HG02973 (cell line): ENCODE measurements at regions not wholly inside any gene's neighbourhood (a gene's known extent, or its start where the extent isn't known, plus 50 kb on each side); places are given as distances from the start of the nearest gene placed in this dataset.
"Not testable (repeated sequence)": the region's sequence is repeated elsewhere in the genome, so short reads cannot be mapped to it uniquely, and the experiment has no call there.

ENCODE experiments used
- ATAC-seq: cut with Tn5 transposase; IDR thresholded peaks from one replicate; pipeline ENCODE4 v1.9.1; 2021; ENCODE audit warnings: moderate library complexity; ENCODE audit not compliant: unreplicated experiment

DNA sequence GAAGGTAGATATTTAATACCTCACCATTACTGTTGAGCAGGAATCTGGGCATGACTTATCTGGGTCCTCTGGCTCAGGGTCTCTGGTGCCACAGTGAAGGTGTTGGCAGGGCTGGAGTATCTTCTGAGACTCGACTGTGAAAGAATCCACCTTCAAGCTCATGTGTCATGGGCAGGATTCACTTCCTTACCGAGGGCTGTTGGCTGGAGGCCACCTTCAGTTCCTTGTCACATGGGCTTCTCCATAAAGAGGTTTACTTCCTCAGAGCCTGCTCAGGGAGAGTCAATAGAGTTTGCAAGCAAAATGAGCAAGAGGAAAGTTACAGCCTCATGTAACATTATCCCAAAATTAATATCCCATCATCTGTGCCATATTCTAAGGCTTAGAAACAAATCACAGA lies 459.5 kb downstream of the NR2F2 start:
- ATAC-seq: no peak

DNA sequence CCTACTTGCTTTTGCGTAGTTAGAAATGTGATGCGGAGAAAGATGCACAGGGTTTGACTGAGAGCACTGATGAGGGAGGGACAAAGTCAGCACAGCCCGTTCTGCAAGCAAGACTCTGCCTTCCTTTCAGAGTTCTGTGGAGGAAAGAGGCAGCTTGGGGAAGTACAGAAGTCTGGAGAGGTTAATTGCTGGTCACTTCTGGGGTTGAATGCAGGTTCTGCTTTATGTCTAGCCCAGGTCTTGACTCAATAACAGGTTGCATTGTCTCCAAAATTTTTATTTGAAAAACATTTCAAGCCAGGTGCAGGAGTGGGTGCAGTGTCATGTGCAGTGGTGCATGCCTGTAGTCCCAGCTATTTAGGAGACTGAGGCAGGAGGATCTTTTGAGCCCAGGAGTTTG lies 461.7 kb downstream of the NR2F2 start:
- no peak for ATAC-seq

DNA sequence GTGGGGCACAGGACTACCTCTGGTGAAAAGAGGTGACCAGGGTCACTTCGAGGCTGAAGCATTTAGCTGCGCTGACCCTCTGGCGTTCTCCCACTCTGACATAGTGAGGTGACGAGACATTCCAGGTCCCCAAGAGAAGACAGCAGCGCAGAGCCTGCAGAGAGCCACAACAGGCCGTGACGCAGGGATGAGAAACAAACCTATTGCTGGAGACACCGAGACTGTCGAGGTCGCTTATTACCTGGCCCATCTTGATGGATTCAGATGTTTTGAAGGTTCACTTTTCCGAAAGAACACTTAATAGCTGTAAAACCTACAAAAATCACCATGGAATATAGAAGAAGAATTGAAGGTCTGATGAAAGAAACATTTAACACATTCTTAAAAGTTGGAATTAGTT lies 466.3 kb downstream of the NR2F2 start:
- no peak for ATAC-seq

DNA sequence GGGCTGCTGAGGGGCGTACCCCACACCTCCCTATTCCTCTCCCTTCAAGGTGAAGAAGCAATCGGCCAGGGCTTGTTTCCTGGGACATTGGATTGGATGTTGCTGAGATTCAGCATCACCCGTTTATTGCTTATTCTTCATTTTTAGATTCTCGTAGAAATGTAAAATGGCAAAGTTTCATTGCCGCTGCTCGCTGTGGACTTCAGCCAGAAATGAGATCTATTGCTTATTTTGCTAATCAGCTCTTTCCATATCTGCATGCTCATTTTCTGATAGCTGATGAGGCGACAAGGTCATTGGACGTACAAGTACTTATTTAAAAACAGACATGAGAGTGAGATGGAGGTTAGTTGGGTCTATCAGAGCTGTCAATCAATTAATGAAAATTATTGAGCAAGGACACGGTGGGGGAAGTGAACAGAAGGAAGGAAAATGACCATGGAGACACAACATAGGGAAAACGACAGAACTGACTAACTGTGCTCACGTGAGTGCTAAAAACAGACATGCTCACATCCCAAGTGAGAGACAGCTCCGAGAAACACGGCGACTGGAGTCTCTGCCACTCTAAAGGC lies 471.2 kb downstream of the NR2F2 start:
- no peak for ATAC-seq

DNA sequence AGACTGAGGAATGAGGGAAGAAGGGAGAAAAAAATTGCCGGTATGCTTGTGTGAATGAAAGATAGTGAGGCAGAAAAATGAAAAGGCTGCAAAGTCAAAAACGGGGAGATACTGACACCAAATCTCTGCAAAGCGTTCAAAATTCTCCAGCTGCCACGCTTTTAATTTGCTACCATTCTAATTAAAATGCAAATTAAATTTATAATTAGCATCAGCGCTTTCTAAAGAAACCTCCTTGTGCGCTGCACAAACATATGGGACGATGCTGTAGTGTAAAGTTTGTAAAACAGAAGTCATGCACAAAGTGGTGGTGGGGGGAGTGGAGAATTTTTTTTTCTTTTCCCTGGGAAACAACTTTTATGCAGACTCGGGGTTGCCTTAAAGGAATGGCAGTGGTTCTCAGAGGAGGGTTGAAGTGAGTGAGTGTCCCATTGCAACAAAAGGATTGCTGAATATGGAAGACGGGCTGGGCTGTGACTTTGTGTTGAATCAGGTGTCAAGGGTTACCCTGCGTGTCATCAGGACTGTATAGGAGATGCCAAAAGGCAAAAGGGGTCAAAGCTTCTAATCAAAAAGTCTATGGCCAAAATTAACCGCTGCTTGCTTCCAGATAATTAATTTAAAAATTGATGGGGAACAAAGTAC lies 472.2 kb downstream of the NR2F2 start:
- no peak for ATAC-seq

DNA sequence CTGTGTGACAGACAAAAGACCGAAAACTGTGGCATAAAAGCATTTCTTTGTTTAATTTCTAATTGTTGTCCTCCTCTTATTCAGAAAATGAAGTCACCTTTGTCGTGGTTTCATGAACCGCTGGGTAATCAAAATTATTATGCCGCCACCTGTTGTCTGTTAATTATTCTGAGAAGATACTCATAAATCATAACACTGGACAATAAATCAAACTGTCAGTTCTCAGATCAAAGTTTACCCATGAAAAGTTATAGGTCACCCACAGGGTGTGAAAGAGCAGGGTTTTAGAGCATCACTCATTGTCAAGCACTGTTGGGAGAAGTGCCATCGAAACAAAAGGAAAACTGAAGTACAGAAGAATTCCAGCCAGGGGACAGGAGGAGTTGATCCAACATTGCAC lies 474.3 kb downstream of the NR2F2 start:
- ATAC-seq: no peak

DNA sequence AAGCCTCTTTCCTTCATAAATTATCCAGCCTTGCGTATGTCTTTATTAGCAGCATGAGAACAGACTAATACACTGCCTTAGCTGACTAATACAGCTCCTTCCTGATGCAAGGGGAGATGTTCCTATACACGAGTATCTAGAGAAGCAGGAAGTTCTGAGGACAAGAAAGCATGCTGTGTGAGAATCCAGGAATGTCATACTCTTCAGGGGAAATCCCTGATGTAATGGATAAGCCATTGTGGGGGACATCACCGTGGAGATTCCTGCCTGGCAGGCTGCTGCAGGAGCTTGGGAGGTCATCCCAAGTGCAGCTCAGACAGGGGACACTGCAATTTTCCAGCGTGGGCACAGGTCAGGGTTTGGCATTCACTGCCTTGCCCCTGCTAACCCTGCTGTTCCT lies 476.9 kb downstream of the NR2F2 start:
- no peak for ATAC-seq

DNA sequence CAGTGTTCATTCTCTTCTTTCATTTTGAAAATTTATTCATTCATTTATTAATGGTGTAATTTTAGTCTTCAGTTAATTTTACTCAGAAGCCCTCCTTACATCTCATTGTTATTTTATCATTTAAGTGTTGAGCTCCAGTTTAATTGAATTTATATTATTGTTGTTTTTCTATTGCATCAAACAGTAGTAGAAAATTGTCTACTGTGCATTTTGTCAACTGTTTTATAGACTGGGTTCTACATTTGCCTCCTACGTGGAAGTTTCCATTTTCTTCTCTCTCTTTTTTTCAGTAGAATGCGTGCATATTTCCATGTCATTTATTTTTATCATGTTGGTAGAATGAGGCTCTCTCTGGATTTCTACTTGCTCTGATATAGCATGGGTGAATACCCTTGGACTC lies 487.4 kb downstream of the NR2F2 start:
- no peak for ATAC-seq

DNA sequence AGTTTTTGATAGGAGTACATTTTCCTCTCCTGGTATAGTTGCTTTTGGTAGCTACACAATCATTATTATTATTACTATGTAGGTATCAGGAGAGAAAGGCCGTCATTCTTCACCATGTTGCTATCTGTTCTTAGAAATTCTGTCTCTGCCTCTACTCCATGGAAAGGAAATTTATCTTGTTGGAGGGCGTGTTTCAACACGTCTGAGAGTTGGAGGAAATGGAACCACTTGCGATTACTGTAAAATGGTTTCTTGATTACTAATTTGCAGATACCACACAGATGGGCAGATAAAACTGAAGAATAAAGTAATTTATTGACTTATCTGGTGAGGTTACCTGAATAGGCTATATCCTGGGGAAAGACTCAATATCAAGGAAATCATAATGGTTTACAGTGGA lies 488.4 kb downstream of the NR2F2 start:
- ATAC-seq: no peak

DNA sequence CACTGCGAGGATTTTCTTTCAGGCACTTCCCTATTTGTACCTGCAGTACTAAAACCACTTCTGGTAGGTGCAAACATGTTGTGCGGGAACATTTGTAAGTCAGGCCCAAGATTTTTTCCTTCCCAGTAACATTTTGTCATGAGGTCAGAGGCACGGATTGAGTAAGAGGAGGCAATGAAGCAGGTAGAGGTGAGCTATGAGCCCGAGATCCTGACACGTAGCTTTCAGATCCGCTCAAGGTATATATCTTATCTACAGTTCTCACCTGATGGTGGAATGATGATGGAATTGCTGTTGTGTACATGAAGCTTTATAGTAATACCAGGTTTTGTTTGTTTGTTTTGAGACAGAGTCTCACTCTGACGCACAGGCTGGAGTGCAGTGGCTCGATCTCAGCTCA lies 497.5 kb downstream of the NR2F2 start:
- no peak for ATAC-seq

DNA sequence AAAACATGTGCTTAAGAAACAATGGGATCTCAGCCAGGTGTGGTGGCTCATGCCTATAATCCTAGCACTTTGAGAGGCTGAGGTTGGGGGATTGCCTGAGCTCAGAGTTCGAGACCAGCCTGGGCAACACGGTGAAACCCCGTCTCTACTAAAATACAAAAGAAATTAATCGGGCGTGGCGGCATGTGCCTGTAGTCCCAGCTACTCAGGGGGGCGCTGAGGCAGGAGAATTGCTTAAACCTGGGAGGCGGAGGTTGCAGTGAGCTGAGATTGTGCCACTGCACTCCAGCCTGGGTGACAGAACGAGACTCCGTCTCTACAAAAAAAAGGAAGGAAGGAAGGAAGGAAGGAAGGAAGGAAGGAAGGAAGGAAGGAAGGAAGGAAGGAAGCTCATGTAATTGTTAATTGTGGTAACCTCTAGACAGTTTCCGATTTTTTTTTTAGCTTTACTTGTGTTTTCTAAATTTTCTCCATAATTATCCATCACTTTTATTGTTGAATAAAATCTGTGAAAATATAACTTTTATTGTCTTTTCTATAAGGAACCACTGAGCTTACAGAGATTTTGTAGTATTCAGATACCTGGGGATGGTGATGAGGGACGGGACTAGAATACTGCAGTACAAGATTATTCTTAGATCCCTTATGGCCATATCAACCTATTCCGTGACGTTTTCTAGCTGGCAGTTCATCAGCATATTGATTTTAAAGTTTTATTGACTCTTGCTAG lies 506.9 kb downstream of the NR2F2 start:
- no peak for ATAC-seq

DNA sequence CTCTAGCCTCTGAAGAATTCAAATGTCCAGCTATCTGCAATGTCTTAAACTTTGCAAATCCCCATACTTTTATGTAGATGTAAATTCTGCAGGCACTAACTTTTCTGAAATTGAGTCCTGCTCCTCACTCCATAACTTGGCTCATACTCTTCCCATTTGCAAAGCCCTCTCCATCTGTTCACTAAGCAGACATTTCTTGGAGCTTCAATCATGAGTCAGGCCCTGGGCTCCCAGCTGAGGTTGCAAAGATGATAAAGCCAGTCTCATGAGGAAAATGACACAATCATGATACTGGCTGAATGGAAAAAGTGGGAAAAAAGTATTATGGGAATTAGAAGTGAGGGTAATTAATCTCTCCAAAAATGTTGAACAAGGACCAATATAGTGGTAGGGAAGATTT lies 507.6 kb downstream of the NR2F2 start:
- no peak for ATAC-seq

DNA sequence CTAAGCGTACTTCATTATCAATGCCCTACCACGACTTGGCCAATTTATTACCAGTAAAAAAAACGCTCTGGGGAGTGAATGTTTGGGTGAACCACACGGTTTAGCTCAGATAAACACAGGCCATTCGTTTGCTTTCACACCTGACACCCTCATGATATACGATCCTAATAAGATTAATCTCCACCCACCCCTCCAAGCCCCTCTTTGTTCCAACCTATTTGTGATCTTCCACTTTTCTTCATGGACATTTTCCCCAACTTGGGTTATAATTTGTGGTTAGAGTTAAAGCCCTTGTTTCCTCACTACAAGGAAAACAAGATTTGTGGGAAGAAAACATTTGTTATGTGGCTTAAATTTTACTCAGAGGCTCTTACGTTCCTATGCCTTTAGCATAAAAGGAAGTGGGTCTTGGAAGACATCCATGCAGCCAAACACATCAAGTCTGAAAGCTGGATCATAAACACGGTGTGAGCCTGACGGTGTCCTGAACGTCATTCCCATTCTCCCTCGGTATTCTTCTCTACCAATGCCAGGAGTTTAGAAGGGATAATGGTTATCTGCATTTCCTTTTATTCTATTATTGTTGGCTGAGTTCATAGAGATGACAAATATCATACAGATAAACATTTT lies 518.9 kb downstream of the NR2F2 start:
- no peak for ATAC-seq

DNA sequence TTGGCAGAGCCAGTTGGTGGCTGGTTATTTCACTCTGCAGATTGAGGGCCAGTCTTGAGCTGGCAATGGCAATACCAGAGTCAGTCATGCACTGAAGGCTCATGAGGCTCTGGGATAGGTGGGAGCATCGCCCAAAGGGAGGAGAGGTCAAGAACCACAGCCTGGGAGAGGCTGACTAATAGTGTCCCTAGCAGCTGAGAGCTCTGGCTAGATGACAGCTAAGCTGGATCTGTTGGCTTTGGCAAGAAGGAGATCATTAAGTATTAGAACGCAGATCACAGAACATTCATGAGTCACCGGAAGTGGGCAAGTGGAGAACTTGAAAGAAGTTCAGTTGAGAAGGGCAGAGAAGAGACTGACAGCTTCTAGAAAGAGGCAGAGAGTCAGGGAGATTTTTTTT lies 521.1 kb downstream of the NR2F2 start:
- no peak for ATAC-seq

DNA sequence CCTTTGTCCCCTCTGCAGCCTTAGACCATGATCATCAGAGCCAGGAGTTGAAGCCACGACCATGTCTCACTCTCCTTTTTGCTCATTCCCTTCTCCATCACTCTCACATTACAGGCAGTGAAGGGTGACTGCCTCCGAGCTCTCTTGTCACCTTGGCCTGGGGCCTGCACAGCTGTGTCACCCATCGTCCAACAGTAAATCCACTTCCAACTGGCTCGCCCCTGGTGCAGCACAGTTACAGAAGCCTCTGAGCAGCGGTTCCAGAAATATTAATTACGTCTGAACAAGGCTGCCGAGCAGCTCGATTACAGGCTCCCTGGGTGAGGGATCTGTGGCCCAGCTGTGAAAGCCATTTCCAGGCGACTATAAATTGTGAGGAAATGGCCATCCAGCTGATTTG lies 528.2 kb downstream of the NR2F2 start:
- no peak for ATAC-seq

DNA sequence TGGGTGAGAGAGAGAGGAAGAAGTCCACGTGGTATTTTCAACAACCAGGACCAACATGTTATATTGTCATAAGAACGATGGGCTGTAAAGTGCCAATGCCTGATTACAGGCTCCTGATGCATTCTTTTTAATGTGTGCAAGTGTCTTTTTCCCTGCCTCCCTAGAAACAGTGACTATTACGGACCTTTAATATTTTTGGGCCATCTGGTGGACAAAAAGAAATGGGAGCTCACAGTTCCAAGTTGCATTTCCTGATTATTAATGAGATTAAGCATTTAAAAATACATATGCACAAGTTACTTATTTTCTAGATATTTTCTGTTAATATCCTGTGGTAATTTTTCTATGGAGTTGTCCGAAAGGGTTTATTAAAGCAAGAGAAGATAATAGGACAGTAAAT lies 530.2 kb downstream of the NR2F2 start:
- no peak for ATAC-seq

DNA sequence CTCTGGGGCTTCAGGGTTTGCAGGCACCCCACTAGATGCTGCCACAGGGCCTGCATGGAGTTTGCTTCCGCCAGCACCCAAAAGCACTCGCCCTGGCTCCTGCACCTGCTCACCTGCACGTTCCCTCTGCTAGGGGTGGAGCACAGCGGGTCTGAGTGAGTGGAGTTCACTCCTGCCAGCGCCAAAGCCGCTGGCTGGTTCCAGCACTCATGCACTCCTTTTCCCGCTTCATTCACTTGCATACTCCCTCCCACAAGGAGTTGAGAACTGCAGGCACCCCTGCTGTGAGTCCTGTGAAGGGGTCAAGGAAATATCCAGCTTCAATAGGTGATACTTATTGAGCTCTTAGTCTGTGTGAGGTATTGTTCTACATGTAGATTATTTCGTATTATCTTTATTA lies 537.5 kb downstream of the NR2F2 start:
- no peak for ATAC-seq

DNA sequence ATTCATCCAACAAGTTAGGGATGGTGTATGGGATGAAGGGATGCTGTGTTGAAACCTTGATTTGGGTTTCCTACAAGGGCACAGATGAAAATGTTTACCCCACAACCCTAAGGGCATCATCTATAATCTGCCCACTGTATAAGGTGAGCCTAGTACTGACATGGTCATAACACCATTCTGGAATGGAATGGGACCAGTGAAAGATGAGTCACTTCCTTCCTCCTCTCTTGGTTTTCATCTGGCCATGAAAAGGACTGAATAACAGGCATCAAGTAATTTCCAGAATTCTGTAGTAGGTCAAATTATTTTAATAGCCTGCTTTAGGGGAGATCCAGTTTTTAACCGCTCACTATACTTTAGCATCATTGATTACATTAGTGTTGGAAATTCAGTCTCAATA lies 538.6 kb downstream of the NR2F2 start:
- ATAC-seq: no peak

DNA sequence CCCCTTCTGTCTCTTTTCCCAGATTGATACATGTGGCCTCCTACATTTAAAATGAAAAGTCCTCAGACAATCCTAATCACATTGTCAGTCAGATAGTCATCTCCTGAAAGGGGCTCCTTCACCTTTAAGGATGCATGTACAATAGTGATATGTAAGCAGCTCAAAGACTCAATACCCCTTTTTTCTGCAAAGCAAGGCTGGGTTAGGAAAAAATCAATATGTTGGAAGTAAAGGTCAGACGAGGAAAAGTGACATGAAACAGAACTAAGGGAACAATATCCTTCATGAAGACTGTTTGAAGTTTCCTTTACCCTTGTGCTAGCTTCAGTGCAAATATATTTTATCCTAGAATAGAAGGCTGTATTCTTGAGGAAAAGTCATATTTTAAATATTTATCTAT lies 539.3 kb downstream of the NR2F2 start:
- ATAC-seq: no peak

DNA sequence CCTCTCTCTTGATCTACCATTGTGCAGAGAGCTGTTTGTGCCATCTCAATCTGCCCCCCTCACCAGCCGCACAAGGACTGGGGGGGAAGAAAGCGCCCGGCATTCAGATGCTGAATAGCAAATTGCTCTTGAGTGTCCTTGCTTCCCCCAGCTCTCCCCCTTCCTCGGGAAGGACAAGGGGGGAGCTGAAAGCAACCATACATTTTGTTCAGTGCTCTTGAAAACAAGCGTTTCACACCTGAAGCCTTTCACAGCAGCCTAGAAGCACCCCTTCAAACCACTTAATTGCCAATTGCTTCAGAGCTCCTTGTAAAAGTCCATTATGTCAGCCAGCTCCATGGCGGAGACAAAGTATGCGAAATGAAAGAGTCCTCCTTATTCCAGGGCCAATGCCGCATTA lies 540.1 kb downstream of the NR2F2 start:
- ATAC-seq: no peak

DNA sequence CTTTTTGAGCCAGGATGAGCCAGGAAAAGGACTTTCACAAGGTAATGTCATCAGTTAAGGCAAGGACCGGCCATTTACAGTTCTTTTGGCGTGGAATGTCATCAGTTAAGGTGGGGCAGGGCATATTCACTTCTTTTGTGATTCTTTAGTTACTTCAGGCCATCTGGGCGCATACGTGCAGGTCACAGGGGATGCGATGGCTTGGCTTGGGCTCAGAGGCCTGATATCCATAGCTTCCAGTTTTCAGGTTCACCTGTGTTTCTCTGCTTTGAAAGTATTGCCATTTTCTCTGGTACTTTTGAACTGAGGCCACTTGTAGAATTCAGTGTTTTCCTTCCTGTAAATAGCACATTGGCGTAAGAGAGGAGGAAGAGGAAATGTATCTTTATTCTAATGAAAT lies 546.9 kb downstream of the NR2F2 start:
- ATAC-seq: not testable (repeated sequence)

DNA sequence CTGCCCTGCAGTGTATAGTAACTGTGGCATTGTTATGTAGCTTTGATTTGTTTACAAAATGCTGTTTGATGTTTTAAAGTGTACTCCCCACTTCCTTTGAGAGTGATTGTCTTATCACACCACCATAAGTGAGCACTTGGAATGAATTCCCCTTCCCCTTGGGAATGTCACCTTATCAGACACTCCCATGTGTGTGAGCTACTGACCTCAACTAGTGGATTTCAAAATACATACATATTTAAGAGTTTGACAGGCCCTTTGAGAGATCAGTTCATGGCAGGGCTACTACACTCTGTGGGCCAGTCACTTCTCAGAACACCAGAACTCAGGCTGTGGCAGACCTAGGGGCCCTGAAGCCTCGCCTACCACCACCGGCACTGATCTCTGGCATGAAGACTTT lies 547.6 kb downstream of the NR2F2 start:
- no peak for ATAC-seq
